Testis (tissue), 2 donors: ENCODE measurements at regions not wholly inside any gene's neighbourhood (a gene's known extent, or its start where the extent isn't known, plus 50 kb on each side); places are given as distances from the start of the nearest gene placed in this dataset.

ENCODE experiments used
- POLR2A ChIP-seq: fragments of 450-650 bp; IDR thresholded peaks from one replicate; pipeline ENCODE4 v1.6.1; 2017; ENCODE audit warnings: antibody characterized with exemption, mild to moderate bottlenecking, moderate library complexity
- TF ChIP-seq, protein P1 (sequence below), 3 experiments: fragments of 450-650 bp in 2 of 3; fragments of 200-600 bp in 1 of 3; sonication (generic) in 1 of 3; IDR thresholded peaks; one replicate each; pipeline ENCODE4 v1.5.1; 2016 to 2019; ENCODE audit warnings: antibody characterized with exemption in 3 of 3, mild to moderate bottlenecking in 2 of 3, moderate library complexity in 1 of 3

DNA sequence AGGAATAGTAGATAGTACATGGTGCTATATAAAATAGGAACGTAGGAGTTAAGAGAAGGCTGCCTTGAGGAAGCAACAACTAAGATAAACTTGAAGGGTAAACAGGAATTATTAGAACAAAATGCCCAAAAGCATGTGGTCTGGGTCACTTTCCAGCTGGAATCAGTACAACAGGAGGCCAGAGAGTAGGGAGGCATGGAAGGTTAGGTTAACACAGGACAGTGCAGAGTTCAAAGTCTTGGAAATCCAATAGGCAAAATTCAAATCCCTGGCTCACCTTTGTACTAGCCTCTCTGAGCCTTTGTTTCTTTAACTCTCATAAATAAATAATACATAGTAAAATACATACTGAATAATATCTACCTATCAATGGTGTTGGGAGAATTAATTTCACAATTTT lies 69.0 kb upstream of the NEK7 start:
- TF ChIP-seq, protein P1, sequence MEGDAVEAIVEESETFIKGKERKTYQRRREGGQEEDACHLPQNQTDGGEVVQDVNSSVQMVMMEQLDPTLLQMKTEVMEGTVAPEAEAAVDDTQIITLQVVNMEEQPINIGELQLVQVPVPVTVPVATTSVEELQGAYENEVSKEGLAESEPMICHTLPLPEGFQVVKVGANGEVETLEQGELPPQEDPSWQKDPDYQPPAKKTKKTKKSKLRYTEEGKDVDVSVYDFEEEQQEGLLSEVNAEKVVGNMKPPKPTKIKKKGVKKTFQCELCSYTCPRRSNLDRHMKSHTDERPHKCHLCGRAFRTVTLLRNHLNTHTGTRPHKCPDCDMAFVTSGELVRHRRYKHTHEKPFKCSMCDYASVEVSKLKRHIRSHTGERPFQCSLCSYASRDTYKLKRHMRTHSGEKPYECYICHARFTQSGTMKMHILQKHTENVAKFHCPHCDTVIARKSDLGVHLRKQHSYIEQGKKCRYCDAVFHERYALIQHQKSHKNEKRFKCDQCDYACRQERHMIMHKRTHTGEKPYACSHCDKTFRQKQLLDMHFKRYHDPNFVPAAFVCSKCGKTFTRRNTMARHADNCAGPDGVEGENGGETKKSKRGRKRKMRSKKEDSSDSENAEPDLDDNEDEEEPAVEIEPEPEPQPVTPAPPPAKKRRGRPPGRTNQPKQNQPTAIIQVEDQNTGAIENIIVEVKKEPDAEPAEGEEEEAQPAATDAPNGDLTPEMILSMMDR (IDR thresholded peaks at IDR 0.05): no peak
- no peak for TF ChIP-seq POLR2A
